K562 (cell line): ENCODE measurements at regions not wholly inside any gene's neighbourhood (a gene's known extent, or its start where the extent isn't known, plus 50 kb on each side); places are given as distances from the start of the nearest gene placed in this dataset.

ENCODE experiments used
- EP400 ChIP-seq: fragments of 450-650 bp; IDR thresholded peaks from 2 replicates; pipeline ENCODE4 v1.6.1; 2017; ENCODE audit warnings: antibody characterized with exemption, mild to moderate bottlenecking, moderate library complexity
- FOXA1 ChIP-seq: fragments of 450-650 bp; IDR thresholded peaks from 2 replicates; pipeline ENCODE4 v1.6.1; 2016; ENCODE audit warnings: mild to moderate bottlenecking, borderline replicate concordance
- FOXO4 ChIP-seq: fragments of 450-650 bp; formaldehyde crosslinking; IDR thresholded peaks from 2 replicates; pipeline ENCODE4 v1.4.0; 2020; ENCODE audit warnings: mild to moderate bottlenecking, moderate library complexity
- GATA2 ChIP-seq: sonication (generic); formaldehyde crosslinking; IDR thresholded peaks from 2 replicates; pipeline ENCODE4 v1.4.0; 2020; ENCODE audit warnings: mild to moderate bottlenecking, missing genetic modification reagents
- HMGN3 ChIP-seq: IDR thresholded peaks from 2 replicates; pipeline ENCODE4 v1.6.1; 2011; ENCODE audit warnings: borderline replicate concordance, low read depth, mild to moderate bottlenecking, mixed read lengths, low read length; ENCODE audit not compliant: insufficient read length; ENCODE audit errors: extremely low read depth
- MGA ChIP-seq: fragments of 450-650 bp; IDR thresholded peaks from 2 replicates; pipeline ENCODE4 v1.6.1; 2016; ENCODE audit warnings: mild to moderate bottlenecking, moderate library complexity
- PTTG1 ChIP-seq: fragments of 450-650 bp; IDR thresholded peaks from 2 replicates; pipeline ENCODE4 v1.6.1; 2016; ENCODE audit warnings: low read depth, mild to moderate bottlenecking, missing genetic modification characterization, missing compliant biosample characterization
- RREB1 ChIP-seq: fragments of 250-450 bp; sonication (Bioruptor Pico); IDR thresholded peaks from 2 replicates; pipeline ENCODE4 v1.4.0; 2020
- ZNF445 ChIP-seq: fragments of 250-450 bp; sonication (Bioruptor Pico); IDR thresholded peaks from 2 replicates; pipeline ENCODE4 v1.4.0; 2020; ENCODE audit warnings: low read depth, mild to moderate bottlenecking, moderate library complexity

- TF ChIP-seq EP400 (no peak), HMGN3 (no peak), FOXO4 (CRISPR knock-in tag) (no peak), FOXA1 (no peak), GATA2 (no peak), RREB1 (CRISPR knock-in tag) (no peak), PTTG1 (no peak), ZNF445 (no peak), MGA (no peak)
These were observed 186.3 kb upstream of the KCTD7 start (continued) for GRCh38 chr7:66442385-66442784.
